ENCODE measurements at regions not wholly inside any gene's neighbourhood (a gene's known extent, or its start where the extent isn't known, plus 50 kb on each side); places are given as distances from the start of the nearest gene placed in this dataset.

GRCh38 chr22:22155607-22156006 is 89.0 kb upstream of the VPREB1 start:
- 86 to 89% methylated on average over 2 of the region's 2 CpGs for WGBS, 2 donors
- intact Hi-C loops (cut with DNase I; ENCODE audit: low total_unique reads): no loop called here

DNA sequence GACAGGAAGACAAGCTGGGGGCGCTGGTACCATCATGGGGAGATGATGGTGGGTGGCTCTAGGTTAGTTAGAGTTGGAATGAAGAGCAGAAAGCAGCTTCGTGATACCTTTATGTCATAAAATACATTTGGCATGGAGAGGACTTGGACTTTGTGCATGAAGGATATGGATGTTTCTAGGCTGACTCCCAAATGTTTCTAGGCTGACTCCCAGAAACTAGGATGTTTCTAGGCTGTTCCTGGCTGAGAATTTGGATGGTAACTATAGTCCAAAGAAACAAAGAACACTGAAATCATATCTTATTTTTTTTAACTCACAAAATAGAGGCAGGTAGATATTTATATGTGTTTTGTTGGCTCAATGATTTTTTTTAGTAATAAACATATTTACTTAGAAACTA is 89.4 kb upstream of the VPREB1 start:
- Histone ChIP-seq H3K27ac (no peak overlapping the region), H3K27me3 (no peaks in the 10 kb centered on the region), H3K4me3 (no peak overlapping the region), H3K36me3 (ENCODE audit: low read depth, missing control alignments) (no peaks in the 10 kb centered on the region), H3K4me1 (no peaks in the 10 kb centered on the region), H3K9me3 (no peaks in the 10 kb centered on the region)
- TF ChIP-seq POLR2A (IDR thresholded peaks at IDR 0.05): no peak
- no peak for TF ChIP-seq CTCF (IDR thresholded peaks at IDR 0.05)
- intact Hi-C loops (cut with DNase I; ENCODE audit: low total_unique reads): no loop called here
- no peak for DNase-seq
- 50 to 54% methylated on average over 2 of the region's 2 CpGs for WGBS, 2 donors

More at GRCh38 chr22:22155607-22156006, 89.0 kb upstream of the VPREB1 start:
- TF ChIP-seq POLR2A (IDR thresholded peaks at IDR 0.05) (no peak), CTCF (IDR thresholded peaks at IDR 0.05) (no peak)
- no peaks in the 10 kb centered on the region for H3K36me3 ChIP-seq (ENCODE audit: low read depth, missing control alignments)
- H3K4me1 ChIP-seq: no peaks in the 10 kb centered on the region
- H3K9me3 ChIP-seq: no peaks in the 10 kb centered on the region
- H3K4me3 ChIP-seq: no peak overlapping the region
- H3K27me3 ChIP-seq: no peaks in the 10 kb centered on the region
- no peak overlapping the region for H3K27ac ChIP-seq
- DNase-seq: no peak

GRCh38 chr22:22154040-22154439 is 90.5 kb upstream of the VPREB1 start:
- Histone ChIP-seq H3K9me3 (no peaks in the 10 kb centered on the region), H3K4me1 (no peaks in the 10 kb centered on the region), H3K36me3 (ENCODE audit: low read depth, missing control alignments) (no peaks in the 10 kb centered on the region), H3K27me3 (no peaks in the 10 kb centered on the region), H3K4me3 (no peak overlapping the region), H3K27ac (no peak overlapping the region)
- WGBS, 2 donors: 86 to 88% methylated on average over 1 of the region's 1 CpG
- intact Hi-C loops (cut with DNase I; ENCODE audit: low total_unique reads): no loop called here
- no peak for DNase-seq
- TF ChIP-seq POLR2A (IDR thresholded peaks at IDR 0.05): no peak
- TF ChIP-seq CTCF (IDR thresholded peaks at IDR 0.05): no peak

DNA sequence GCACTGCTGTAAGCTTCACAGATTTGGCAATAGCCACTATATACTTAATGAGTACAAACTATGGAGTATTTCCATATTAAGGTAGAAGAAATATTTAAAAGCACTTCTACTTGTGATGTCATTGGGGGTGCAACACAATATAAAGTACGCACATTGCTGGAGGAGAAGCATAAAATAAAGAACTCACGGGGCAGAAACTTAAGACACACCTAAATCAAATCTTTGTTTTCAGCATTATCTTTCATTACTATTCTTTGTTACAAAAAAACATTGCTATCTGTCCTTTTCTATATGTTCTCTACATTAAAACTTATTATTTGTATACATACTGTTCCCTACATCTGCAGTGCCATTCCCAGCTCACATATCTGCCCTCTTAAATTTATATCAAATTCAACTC is 93.3 kb upstream of the VPREB1 start:
- intact Hi-C loops (cut with DNase I; ENCODE audit: low total_unique reads): no loop called here
- no peaks in the 10 kb centered on the region for H3K9me3 ChIP-seq
- H3K4me1 ChIP-seq: no peaks in the 10 kb centered on the region
- H3K36me3 ChIP-seq (ENCODE audit: low read depth, missing control alignments): no peaks in the 10 kb centered on the region
- no peak overlapping the region for H3K4me3 ChIP-seq
- H3K27ac ChIP-seq: no peak overlapping the region
- TF ChIP-seq POLR2A (IDR thresholded peaks at IDR 0.05) (no peak), CTCF (IDR thresholded peaks at IDR 0.05) (no peak)
- no peak for DNase-seq
- no peaks in the 10 kb centered on the region for H3K27me3 ChIP-seq
- 88% methylated on average over 2 of the region's 2 CpGs for WGBS, 2 donors

DNA sequence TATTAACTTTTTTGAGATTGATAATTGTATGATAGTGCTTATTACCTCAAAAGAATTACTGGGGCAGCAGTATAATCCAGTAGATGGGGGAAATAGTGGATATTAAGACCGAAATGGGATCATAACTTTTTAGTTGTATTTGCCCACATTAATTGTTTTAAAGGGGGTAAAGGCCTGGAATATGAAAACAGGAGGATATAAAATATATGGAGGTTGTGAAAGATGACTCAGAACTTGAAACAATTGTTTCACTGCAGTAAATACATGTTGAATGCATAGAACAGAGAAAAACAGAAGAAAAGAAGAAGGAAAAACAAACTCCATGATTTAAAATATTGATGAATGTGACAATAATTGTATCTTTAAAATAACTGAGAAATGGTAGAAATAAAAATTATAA is 94.1 kb upstream of the VPREB1 start:
- TF ChIP-seq CTCF (IDR thresholded peaks at IDR 0.05): no peak
- no peak for TF ChIP-seq POLR2A (IDR thresholded peaks at IDR 0.05)
- H3K36me3 ChIP-seq (ENCODE audit: low read depth, missing control alignments): no peaks in the 10 kb centered on the region
- no peak overlapping the region for H3K27ac ChIP-seq
- H3K9me3 ChIP-seq: no peaks in the 10 kb centered on the region
- H3K27me3 ChIP-seq: no peaks in the 10 kb centered on the region
- H3K4me3 ChIP-seq: no peak overlapping the region
- H3K4me1 ChIP-seq: no peaks in the 10 kb centered on the region
- WGBS, 2 donors: 79 to 93% methylated on average over 1 of the region's 1 CpG
- intact Hi-C loops (cut with DNase I; ENCODE audit: low total_unique reads): no loop called here
- no peak for DNase-seq

Measured in testis (tissue), 2 donors.